Colonic mucosa (tissue), 4 donors: ENCODE measurements at regions not wholly inside any gene's neighbourhood (a gene's known extent, or its start where the extent isn't known, plus 50 kb on each side); places are given as distances from the start of the nearest gene placed in this dataset.

Source experiments
- DNase-seq: peaks from one replicate; pipeline ENCODE4 v3.0.0-alpha.2; 2020
- H3K27ac ChIP-seq: fragments of 200-600 bp; one replicate; pipeline ENCODE4 v1.8.0; 2021
- H3K27me3 ChIP-seq: fragments of 200-600 bp; one replicate; pipeline ENCODE4 v1.8.0; 2021
- H3K36me3 ChIP-seq: fragments of 200-600 bp; one replicate; pipeline ENCODE4 v1.8.0; 2021
- H3K4me1 ChIP-seq: fragments of 200-600 bp; one replicate; pipeline ENCODE4 v1.8.0; 2021; ENCODE audit warnings: mild to moderate bottlenecking
- H3K4me3 ChIP-seq: fragments of 200-600 bp; one replicate; pipeline ENCODE4 v1.8.0; 2021
- H3K9ac ChIP-seq, 2 donors: one replicate each; pipeline ENCODE4 v1.7.0; 2013; ENCODE audit warnings: control low read depth in 2 of 2, low read depth in 2 of 2, low read length in 2 of 2
- H3K9me3 ChIP-seq: fragments of 200-600 bp; one replicate; pipeline ENCODE4 v1.8.0; 2021
- intact Hi-C: fragments of 100-400 bp; cut with DNase I; formaldehyde crosslinking; loops from one replicate; pipeline ENCODE4 v1.14.1; 2022
- TF ChIP-seq, protein P1 (sequence below): fragments of 200-600 bp; IDR thresholded peaks from one replicate; pipeline ENCODE4 v1.8.0; 2022; ENCODE audit warnings: antibody characterized with exemption, mild to moderate bottlenecking
- donor health status: healthy.
- donor health status: DM: no; HTN: no; CAD: no.
- donor health status: DM: no; HTN: no; CAD: no.

DNA sequence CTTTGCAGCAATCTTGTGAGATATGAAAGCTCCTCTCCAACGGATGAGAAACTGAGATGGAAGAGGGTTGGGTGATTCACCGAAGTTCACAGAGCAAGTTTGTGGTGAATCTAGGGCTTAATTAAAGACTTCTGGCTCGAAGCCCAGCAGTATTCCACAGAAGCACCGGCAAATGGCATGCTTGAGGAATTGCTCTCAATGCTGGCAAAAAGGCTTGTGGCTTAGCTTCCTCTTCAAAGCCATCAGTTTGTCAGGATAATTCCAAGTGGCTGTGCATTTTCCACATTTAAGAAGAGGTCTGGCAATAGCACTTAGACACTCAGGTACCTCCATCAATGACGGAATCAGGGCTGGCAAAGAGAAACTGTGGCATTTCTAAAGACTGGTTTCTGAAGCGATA, 98.7 kb upstream of the SLC66A3 start:
- Histone ChIP-seq H3K9me3 (no peaks in the 10 kb centered on the region), H3K27me3 (no peaks in the 10 kb centered on the region), H3K36me3 (no peaks in the 10 kb centered on the region), H3K4me1 (no peaks in the 10 kb centered on the region), H3K4me3 (no peak overlapping the region), H3K9ac (no peak overlapping the region), H3K27ac (no peak overlapping the region)
- TF ChIP-seq, protein P1, sequence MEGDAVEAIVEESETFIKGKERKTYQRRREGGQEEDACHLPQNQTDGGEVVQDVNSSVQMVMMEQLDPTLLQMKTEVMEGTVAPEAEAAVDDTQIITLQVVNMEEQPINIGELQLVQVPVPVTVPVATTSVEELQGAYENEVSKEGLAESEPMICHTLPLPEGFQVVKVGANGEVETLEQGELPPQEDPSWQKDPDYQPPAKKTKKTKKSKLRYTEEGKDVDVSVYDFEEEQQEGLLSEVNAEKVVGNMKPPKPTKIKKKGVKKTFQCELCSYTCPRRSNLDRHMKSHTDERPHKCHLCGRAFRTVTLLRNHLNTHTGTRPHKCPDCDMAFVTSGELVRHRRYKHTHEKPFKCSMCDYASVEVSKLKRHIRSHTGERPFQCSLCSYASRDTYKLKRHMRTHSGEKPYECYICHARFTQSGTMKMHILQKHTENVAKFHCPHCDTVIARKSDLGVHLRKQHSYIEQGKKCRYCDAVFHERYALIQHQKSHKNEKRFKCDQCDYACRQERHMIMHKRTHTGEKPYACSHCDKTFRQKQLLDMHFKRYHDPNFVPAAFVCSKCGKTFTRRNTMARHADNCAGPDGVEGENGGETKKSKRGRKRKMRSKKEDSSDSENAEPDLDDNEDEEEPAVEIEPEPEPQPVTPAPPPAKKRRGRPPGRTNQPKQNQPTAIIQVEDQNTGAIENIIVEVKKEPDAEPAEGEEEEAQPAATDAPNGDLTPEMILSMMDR: no peak
- intact Hi-C loops: no loop called here
- DNase-seq: no peak

DNA sequence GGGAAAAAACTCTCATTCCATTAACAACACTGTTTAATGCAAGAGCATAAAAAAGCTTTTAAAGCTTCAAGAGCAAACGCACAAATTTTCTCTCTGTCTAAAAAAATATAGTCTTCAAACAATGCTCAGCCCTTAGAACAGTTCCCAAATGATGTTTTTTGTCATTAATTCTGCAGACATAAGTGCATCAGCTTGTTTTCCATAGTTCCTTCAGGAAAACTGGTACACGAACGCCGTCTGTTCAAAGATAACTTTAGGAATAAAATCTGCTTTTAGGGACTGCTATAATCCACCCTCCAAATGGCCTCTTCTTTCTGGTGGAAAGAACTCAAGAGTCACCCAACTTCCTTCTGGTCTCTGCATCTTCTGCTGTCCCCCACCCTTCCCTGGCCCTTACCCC, 98.2 kb upstream of the SLC66A3 start:
- H3K36me3 ChIP-seq: no peaks in the 10 kb centered on the region
- intact Hi-C loops: no loop called here
- H3K27ac ChIP-seq: no peak overlapping the region
- H3K9ac ChIP-seq: no peak overlapping the region
- no peaks in the 10 kb centered on the region for H3K27me3 ChIP-seq
- no peak overlapping the region for H3K4me3 ChIP-seq
- TF ChIP-seq, protein P1: no peak
- no peak for DNase-seq
- no peaks in the 10 kb centered on the region for H3K9me3 ChIP-seq
- no peaks in the 10 kb centered on the region for H3K4me1 ChIP-seq

DNA sequence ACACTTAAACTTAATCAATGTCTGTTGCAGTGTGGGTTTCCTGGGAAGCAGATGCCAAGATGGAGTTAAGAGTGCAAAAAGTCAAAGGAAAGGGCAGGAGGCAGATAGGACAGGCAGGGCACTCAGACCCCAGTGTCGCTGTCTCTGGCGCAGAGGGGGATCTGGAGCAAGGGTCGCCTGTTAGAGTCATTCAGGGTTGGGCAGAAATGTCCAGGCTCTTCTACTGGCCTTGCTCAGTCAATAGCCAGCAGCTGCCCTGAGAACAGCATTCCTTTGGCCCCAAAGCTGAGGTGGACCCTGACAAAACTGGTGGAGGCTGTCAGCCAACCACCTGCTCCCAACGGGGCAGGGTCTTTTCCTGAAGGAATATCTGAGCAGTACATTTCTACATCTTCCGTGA, 97.1 kb upstream of the SLC66A3 start:
- Histone ChIP-seq H3K27ac (no peak overlapping the region), H3K36me3 (no peaks in the 10 kb centered on the region), H3K9ac (no peak overlapping the region), H3K27me3 (no peaks in the 10 kb centered on the region), H3K9me3 (no peaks in the 10 kb centered on the region), H3K4me1 (no peaks in the 10 kb centered on the region), H3K4me3 (no peak overlapping the region)
- intact Hi-C loops: no loop called here
- no peak for DNase-seq
- TF ChIP-seq, protein P1: no peak

DNA sequence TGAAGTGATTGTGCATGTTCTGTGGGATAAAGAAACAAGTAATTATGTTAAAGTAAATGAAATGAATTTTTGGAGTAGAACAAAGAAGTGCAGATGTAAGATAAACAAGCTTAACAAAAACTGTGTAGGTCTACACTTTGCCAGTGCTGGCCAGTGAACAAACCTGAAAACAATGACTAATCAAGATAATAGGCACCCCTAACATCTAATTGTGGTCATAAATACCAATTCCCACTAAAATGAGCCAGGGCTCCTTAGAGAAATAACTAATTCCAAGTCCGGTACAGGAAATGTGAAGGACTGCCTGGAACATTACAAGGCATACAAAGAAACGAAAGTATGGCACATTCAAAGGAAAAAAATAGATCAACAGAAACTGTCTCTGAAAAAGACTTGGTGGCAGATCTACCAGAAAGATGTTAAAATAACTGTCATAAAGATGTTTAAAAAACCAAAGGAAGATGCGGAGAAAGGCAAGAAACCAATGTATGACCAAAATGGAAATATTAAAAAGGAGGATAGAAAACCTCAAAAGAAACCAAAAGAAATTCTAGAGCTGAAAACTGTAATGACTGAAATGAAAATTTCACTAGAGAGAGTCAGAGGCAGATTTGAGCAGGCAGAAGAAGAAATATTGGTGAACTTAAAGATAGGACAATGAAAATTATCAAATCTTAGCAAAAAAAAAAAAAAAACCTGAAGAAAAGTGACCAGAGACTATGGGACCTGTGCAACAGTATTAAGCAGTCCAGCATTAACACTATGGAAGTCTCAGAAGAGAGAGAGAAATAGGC, 94.7 kb upstream of the SLC66A3 start:
- TF ChIP-seq, protein P1: no peak
- Histone ChIP-seq H3K27me3 (no peaks in the 10 kb centered on the region), H3K9ac (no peak overlapping the region), H3K36me3 (no peaks in the 10 kb centered on the region), H3K4me1 (peaks cover 5% of the 10 kb centered on the region), H3K4me3 (no peak overlapping the region), H3K27ac (no peak overlapping the region), H3K9me3 (no peaks in the 10 kb centered on the region)
- DNase-seq: no peak
- intact Hi-C loops: no loop called here

DNA sequence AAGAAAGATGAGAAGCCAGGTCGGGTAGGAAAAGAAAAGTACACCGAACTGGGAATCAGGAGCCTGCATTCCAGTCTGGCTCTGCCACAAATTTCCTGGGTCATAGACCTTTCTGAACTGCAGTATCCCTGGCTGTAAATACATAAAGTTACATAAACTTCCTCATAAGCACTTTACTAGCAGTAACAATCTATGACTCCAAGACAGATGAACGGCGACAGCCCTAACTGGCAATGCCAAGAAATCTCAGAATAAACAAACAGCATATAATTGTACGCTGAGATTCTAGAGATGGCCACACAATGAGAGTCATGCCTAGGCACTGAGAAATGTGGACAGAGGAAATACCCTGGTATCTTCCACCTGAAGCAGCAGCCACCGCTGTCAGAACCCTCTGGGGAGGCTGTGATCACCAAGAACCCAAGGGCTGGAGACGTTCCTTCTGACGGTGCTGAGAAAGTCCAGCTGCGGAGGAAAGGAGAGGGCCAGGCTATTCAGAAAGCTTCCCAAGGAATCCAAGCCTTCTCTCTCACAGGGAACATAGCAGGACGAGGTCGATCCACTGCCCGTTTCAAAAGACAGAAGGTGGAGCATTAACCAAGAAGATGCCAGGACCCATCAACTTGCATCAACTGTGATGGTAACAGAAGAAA, 89.3 kb upstream of the SLC66A3 start:
- Histone ChIP-seq H3K27ac (no peak overlapping the region), H3K9me3 (no peaks in the 10 kb centered on the region), H3K4me3 (no peak overlapping the region), H3K27me3 (no peaks in the 10 kb centered on the region), H3K4me1 (peaks cover 6% of the 10 kb centered on the region), H3K9ac (no peak overlapping the region), H3K36me3 (no peaks in the 10 kb centered on the region)
- TF ChIP-seq, protein P1: no peak
- DNase-seq: peak; percentile 36
- intact Hi-C loops: no loop called here
